Endodermal cell (in vitro differentiated cells): ENCODE measurements at regions not wholly inside any gene's neighbourhood (a gene's known extent, or its start where the extent isn't known, plus 50 kb on each side); places are given as distances from the start of the nearest gene placed in this dataset.

ENCODE experiments used
- DNase-seq: peaks from one replicate; pipeline ENCODE4 v3.0.0-alpha.2; 2017
- H3K27ac ChIP-seq: 2 replicates; pipeline ENCODE4 v1.5.1; 2013; ENCODE audit warnings: mild to moderate bottlenecking, low read depth, low read length, moderate library complexity
- H3K27me3 ChIP-seq: 2 replicates; pipeline ENCODE4 v1.6.1; 2013; ENCODE audit warnings: mild to moderate bottlenecking, low read length, moderate library complexity; ENCODE audit not compliant: insufficient read depth, control insufficient read depth, poor library complexity, severe bottlenecking
- H3K36me3 ChIP-seq: 2 replicates; pipeline ENCODE4 v1.7.0; 2013; ENCODE audit warnings: mild to moderate bottlenecking, low read length, moderate library complexity; ENCODE audit not compliant: control insufficient read depth, insufficient read depth
- H3K4me1 ChIP-seq: one replicate; pipeline ENCODE4 v1.7.0; 2013; ENCODE audit warnings: low read length; ENCODE audit not compliant: control insufficient read depth, insufficient read depth
- H3K4me3 ChIP-seq: 2 replicates; pipeline ENCODE4 v1.5.1; 2013; ENCODE audit warnings: mild to moderate bottlenecking, low read length, moderate library complexity
- H3K9ac ChIP-seq: 2 replicates; pipeline ENCODE4 v1.6.1; 2013; ENCODE audit warnings: mild to moderate bottlenecking, low read length, moderate library complexity; ENCODE audit not compliant: poor library complexity, severe bottlenecking; ENCODE audit errors: extremely low read depth
- H3K9me3 ChIP-seq: 2 replicates; pipeline ENCODE4 v1.6.1; 2013; ENCODE audit warnings: mild to moderate bottlenecking, low read length, moderate library complexity; ENCODE audit not compliant: control insufficient read depth
- H3K27ac Mint-ChIP-seq: 2 replicates; pipeline ENCODE4 v1.8.0; 2020; ENCODE audit warnings: mixed read lengths
- H3K27me3 Mint-ChIP-seq: 2 replicates; pipeline ENCODE4 v1.8.0; 2021; ENCODE audit warnings: mild to moderate bottlenecking, mixed read lengths; ENCODE audit not compliant: insufficient read depth
- H3K36me3 Mint-ChIP-seq: 2 replicates; pipeline ENCODE4 v1.8.0; 2020; ENCODE audit warnings: low read depth, mixed read lengths
- H3K4me1 Mint-ChIP-seq: 2 replicates; pipeline ENCODE4 v1.8.0; 2020; ENCODE audit warnings: mixed read lengths
- H3K4me3 Mint-ChIP-seq: 2 replicates; pipeline ENCODE4 v1.8.0; 2020; ENCODE audit warnings: mild to moderate bottlenecking, moderate library complexity, mixed read lengths
- H3K9me3 Mint-ChIP-seq: 2 replicates; pipeline ENCODE4 v1.8.0; 2020; ENCODE audit warnings: mild to moderate bottlenecking, mixed read lengths
- whole genome bisulfite sequencing, 2 experiments: methylation state at CpG; one replicate each; pipeline versions ENCODE4 v1.1.5 to v1.1.7; 2013; ENCODE audit warnings: missing lambda C conversion rate in 2 of 2, mixed read lengths in 1 of 2; ENCODE audit not compliant: insufficient coverage in 1 of 2, insufficient read length in 1 of 2; 5-methylcytosine and 5-hydroxymethylcytosine counted together
- TF ChIP-seq, protein P1 (sequence below): fragments of 200-600 bp; sonication (generic); conservative IDR thresholded peaks from 2 replicates; pipeline ENCODE4 v1.5.0; 2021; ENCODE audit warnings: antibody characterized with exemption, mild to moderate bottlenecking

DNA sequence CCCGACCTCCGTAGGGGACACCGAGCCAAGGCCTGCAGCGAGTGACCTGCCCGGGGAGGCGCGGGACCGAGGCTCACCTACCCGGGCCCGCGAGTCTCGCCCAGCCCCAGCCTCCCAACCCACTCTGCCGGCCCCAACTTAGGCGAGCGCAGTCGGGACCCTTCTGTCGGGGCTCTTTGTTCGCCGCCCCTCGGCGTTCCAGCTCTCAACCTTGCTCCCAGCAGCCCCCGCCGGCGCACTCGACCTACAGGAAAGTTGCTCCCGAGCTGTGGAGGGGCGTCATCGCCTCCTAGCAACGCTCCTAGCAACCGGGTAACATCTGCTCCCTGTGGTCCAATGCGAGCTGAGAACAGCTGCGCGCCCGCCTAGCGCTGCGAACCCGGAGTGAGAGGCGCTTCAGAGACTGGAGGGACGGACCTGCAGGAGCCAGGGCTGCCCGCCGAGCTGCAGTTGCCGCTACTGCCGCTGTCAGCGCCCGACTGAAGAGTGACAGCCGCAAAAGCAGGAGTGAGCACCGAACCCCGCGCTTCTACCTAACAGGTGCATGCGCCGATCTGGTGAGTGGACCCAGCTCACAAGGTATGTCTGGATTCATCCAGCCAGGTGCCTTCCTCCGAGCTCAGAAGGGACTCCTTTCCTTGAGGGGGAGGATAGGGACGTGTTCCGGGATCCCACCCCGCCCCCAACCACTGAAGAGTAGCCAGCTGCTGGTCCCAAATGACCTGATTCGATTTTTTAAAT is 355.0 kb downstream of the SNAPC1 start:
- Histone ChIP-seq H3K9me3 (no peaks in the 10 kb centered on the region), H3K9ac (peak overlapping the region; percentile 5), H3K27ac (no peak overlapping the region), H3K36me3 (no peaks in the 10 kb centered on the region), H3K4me3 (peak overlapping the region; percentile 79), H3K4me1 (no peaks in the 10 kb centered on the region), H3K27me3 (peaks cover 84% of the 10 kb centered on the region)
- no peaks in the 10 kb centered on the region for H3K36me3 Mint-ChIP-seq
- WGBS, 2 experiments = 1 to 3% methylated on average over 20 to 56 of the region's 56 CpGs
- H3K27ac Mint-ChIP-seq = no peak overlapping the region
- peaks cover 79% of the 10 kb centered on the region for H3K27me3 Mint-ChIP-seq
- H3K9me3 Mint-ChIP-seq = no peaks in the 10 kb centered on the region
- H3K4me3 Mint-ChIP-seq = peak overlapping the region; percentile 65
- peak; percentile 98 for DNase-seq
- H3K4me1 Mint-ChIP-seq = peaks cover 5% of the 10 kb centered on the region
- TF ChIP-seq, protein P1, sequence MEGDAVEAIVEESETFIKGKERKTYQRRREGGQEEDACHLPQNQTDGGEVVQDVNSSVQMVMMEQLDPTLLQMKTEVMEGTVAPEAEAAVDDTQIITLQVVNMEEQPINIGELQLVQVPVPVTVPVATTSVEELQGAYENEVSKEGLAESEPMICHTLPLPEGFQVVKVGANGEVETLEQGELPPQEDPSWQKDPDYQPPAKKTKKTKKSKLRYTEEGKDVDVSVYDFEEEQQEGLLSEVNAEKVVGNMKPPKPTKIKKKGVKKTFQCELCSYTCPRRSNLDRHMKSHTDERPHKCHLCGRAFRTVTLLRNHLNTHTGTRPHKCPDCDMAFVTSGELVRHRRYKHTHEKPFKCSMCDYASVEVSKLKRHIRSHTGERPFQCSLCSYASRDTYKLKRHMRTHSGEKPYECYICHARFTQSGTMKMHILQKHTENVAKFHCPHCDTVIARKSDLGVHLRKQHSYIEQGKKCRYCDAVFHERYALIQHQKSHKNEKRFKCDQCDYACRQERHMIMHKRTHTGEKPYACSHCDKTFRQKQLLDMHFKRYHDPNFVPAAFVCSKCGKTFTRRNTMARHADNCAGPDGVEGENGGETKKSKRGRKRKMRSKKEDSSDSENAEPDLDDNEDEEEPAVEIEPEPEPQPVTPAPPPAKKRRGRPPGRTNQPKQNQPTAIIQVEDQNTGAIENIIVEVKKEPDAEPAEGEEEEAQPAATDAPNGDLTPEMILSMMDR = peak; percentile 78

GRCh38 chr14:62117751-62118105 is 355.5 kb downstream of the SNAPC1 start:
- 11 to 12% methylated on average over 10 of the region's 10 CpGs for WGBS, 2 experiments
- Histone ChIP-seq H3K27me3 (peaks cover 84% of the 10 kb centered on the region), H3K4me1 (no peaks in the 10 kb centered on the region), H3K4me3 (peak overlapping the region; percentile 79), H3K9me3 (no peaks in the 10 kb centered on the region), H3K9ac (no peak overlapping the region), H3K36me3 (no peaks in the 10 kb centered on the region), H3K27ac (no peak overlapping the region)
- Mint-ChIP-seq H3K27me3 (peaks cover 79% of the 10 kb centered on the region), H3K27ac (no peak overlapping the region), H3K4me1 (peaks cover 5% of the 10 kb centered on the region), H3K9me3 (no peaks in the 10 kb centered on the region), H3K36me3 (no peaks in the 10 kb centered on the region), H3K4me3 (peak overlapping the region; percentile 65)
- no peak for DNase-seq
- TF ChIP-seq, protein P1 = no peak

- Mint-ChIP-seq H3K4me3 (no peak overlapping the region), H3K4me1 (peaks cover 5% of the 10 kb centered on the region), H3K27me3 (peaks cover 79% of the 10 kb centered on the region), H3K9me3 (no peaks in the 10 kb centered on the region), H3K27ac (no peak overlapping the region), H3K36me3 (no peaks in the 10 kb centered on the region)
- no peak overlapping the region for H3K4me3 ChIP-seq
- no peak overlapping the region for H3K9ac ChIP-seq
- peaks cover 78% of the 10 kb centered on the region for H3K27me3 ChIP-seq
- no peaks in the 10 kb centered on the region for H3K36me3 ChIP-seq
- no peaks in the 10 kb centered on the region for H3K4me1 ChIP-seq
- no peak overlapping the region for H3K27ac ChIP-seq
- WGBS, 2 experiments = 93 to 97% methylated on average over 3 to 4 of the region's 4 CpGs
- no peaks in the 10 kb centered on the region for H3K9me3 ChIP-seq
- TF ChIP-seq, protein P1 = no peak
- no peak for DNase-seq
These were observed 356.2 kb downstream of the SNAPC1 start for GRCh38 chr14:62118461-62118860.
